Amniotic stem cell (primary cell): ENCODE measurements at regions not wholly inside any gene's neighbourhood (a gene's known extent, or its start where the extent isn't known, plus 50 kb on each side); places are given as distances from the start of the nearest gene placed in this dataset.
"Not testable (repeated sequence)": the region's sequence is repeated elsewhere in the genome, so short reads cannot be mapped to it uniquely, and the experiment has no call there.

Source experiments
- DNase-seq: peaks from one replicate; lab custom pipeline; 2025; lab: John Stamatoyannopoulos, UW

- not testable (repeated sequence) for DNase-seq
Measured at GRCh38 chrX:40788698-40789097, 53.4 kb upstream of the MED14 start.

- no peak for DNase-seq
Measured at GRCh38 chrX:40792433-40792832, 57.1 kb upstream of the MED14 start.

- not testable (repeated sequence) for DNase-seq
Measured at GRCh38 chrX:40794829-40795130, 59.4 kb upstream of the MED14 start.

GRCh38 chrX:40799745-40800144 is 64.4 kb upstream of the MED14 start:
- DNase-seq = not testable (repeated sequence)

- no peak for DNase-seq
Measured at GRCh38 chrX:40805404-40805803, 70.1 kb upstream of the MED14 start.

GRCh38 chrX:40806513-40807220 is 71.3 kb upstream of the MED14 start:
- DNase-seq = no peak

GRCh38 chrX:40807384-40807783 is 72.0 kb upstream of the MED14 start:
- no peak for DNase-seq

- no peak for DNase-seq
Measured at GRCh38 chrX:40808203-40808602, 72.9 kb upstream of the MED14 start.

- no peak for DNase-seq
Measured at GRCh38 chrX:40809210-40809609, 73.9 kb upstream of the MED14 start.

GRCh38 chrX:40815045-40815444 is 79.7 kb upstream of the MED14 start:
- DNase-seq = not testable (repeated sequence)

GRCh38 chrX:40816906-40817305 is 81.6 kb upstream of the MED14 start:
- DNase-seq = no peak

- no peak for DNase-seq
Measured at GRCh38 chrX:40818236-40818635, 82.9 kb upstream of the MED14 start.

GRCh38 chrX:40821780-40822179 is 86.4 kb upstream of the MED14 start:
- no peak for DNase-seq

- no peak for DNase-seq
Measured at GRCh38 chrX:40827331-40827730, 92.0 kb upstream of the MED14 start.

GRCh38 chrX:40831750-40832149 is 96.4 kb upstream of the MED14 start:
- no peak for DNase-seq

GRCh38 chrX:40832723-40833122 is 97.4 kb upstream of the MED14 start:
- no peak for DNase-seq

GRCh38 chrX:40834225-40834624 is 98.9 kb upstream of the MED14 start:
- DNase-seq = no peak

GRCh38 chrX:40835526-40835925 is 100.2 kb upstream of the MED14 start:
- DNase-seq = no peak

- DNase-seq = no peak
Measured at GRCh38 chrX:40843643-40844042, 108.3 kb upstream of the MED14 start.

GRCh38 chrX:40844471-40844870 is 109.1 kb upstream of the MED14 start:
- no peak for DNase-seq

GRCh38 chrX:40845331-40845911 is 110.1 kb upstream of the MED14 start:
- DNase-seq = peak; percentile 56

GRCh38 chrX:40849906-40850823 is 114.8 kb upstream of the MED14 start:
- DNase-seq = no peak

- no peak for DNase-seq
Measured at GRCh38 chrX:40852586-40852985, 117.2 kb upstream of the MED14 start.
